Lung (tissue), 11 donors: ENCODE measurements at regions not wholly inside any gene's neighbourhood (a gene's known extent, or its start where the extent isn't known, plus 50 kb on each side); places are given as distances from the start of the nearest gene placed in this dataset.

Experiments used
- ATAC-seq: fragments of 200-7000 bp; cut with Tn5 transposase; one replicate; pipeline ENCODE4 v1.9.1; 2020; ENCODE audit warnings: moderate number of reproducible peaks; ENCODE audit not compliant: insufficient read depth, low FRiP score
- DNase-seq, 3 donors: peaks; one replicate each; pipeline ENCODE4 v3.0.0-alpha.2; 2013 to 2017
- H3K27ac ChIP-seq, 2 donors: one replicate each; pipeline ENCODE4 v1.5.1; 2013; ENCODE audit warnings: mild to moderate bottlenecking in 2 of 2, moderate library complexity in 2 of 2, control low read depth in 1 of 2, inconsistent platforms in 1 of 2, low read depth in 1 of 2, low read length in 1 of 2
- H3K27me3 ChIP-seq, 3 donors: one replicate each; pipeline ENCODE4 v1.5.1; 2013; ENCODE audit warnings: low read length in 2 of 3; ENCODE audit not compliant: control insufficient read depth in 3 of 3, insufficient read depth in 3 of 3
- H3K36me3 ChIP-seq, 4 donors: one replicate each; pipeline ENCODE4 v1.5.1; 2013; ENCODE audit warnings: low read length in 4 of 4, mild to moderate bottlenecking in 1 of 4, moderate library complexity in 1 of 4; ENCODE audit not compliant: control insufficient read depth in 4 of 4, insufficient read depth in 4 of 4
- H3K4me1 ChIP-seq, 5 donors: one replicate each; pipeline ENCODE4 v1.5.1; 2013; ENCODE audit warnings: low read length in 5 of 5, mild to moderate bottlenecking in 2 of 5, moderate library complexity in 1 of 5; ENCODE audit not compliant: control insufficient read depth in 5 of 5, insufficient read depth in 5 of 5
- H3K4me3 ChIP-seq: one replicate; pipeline ENCODE4 v1.5.1; 2013; ENCODE audit warnings: mild to moderate bottlenecking, control low read depth, moderate library complexity
- H3K9ac ChIP-seq, 2 donors: one replicate each; pipeline ENCODE4 v1.5.1; 2013; ENCODE audit warnings: low read length in 2 of 2, control low read depth in 1 of 2; ENCODE audit not compliant: insufficient read depth in 1 of 2
- H3K9me3 ChIP-seq, 4 donors: one replicate each; pipeline ENCODE4 v1.5.1; 2013; ENCODE audit warnings: low read length in 3 of 4, mild to moderate bottlenecking in 1 of 4, moderate library complexity in 1 of 4; ENCODE audit not compliant: control insufficient read depth in 4 of 4, insufficient read depth in 3 of 4
- CTCF ChIP-seq: IDR thresholded peaks from 2 replicates; pipeline ENCODE4 v1.5.1; 2012; ENCODE audit warnings: mild to moderate bottlenecking; ENCODE audit errors: control extremely low read depth, extremely low read depth
- WGBS, 2 donors: extraction: QIAGEN DNeasy Blood & Tissue Kit; methylation state at CpG; one replicate each; pipeline ENCODE4 v1.1.7; 2013; 5-methylcytosine and 5-hydroxymethylcytosine counted together
- donor health status: control.
- donor health status: control.
- donor health status: Bipolar disorder and iron deficiency.
- donor health status: healthy.
- donor health status: DM: yes; HTN: yes; CAD: no.

- TF ChIP-seq CTCF, result no peak
- no peak for DNase-seq
- no peak for ATAC-seq
- Histone ChIP-seq H3K4me1 (peaks cover 0 to 10% (median 0%) of the 10 kb centered on the region in 5 donors), H3K9ac (no peak overlapping the region), H3K36me3 (no peaks in the 10 kb centered on the region), H3K27ac (no peak overlapping the region), H3K9me3 (peaks cover 0 to 2% (median 2%) of the 10 kb centered on the region in 4 donors), H3K4me3 (no peak overlapping the region), H3K27me3 (no peaks in the 10 kb centered on the region)
- WGBS, 2 donors, result 58 to 70% methylated on average over 3 of the region's 3 CpGs
These were observed 422.7 kb upstream of the SYT1 start for GRCh38 chr12:78441737-78442453.

GRCh38 chr12:78442454-78442801, 422.1 kb upstream of the SYT1 start:
- Histone ChIP-seq H3K9me3 (peaks cover 0 to 2% (median 2%) of the 10 kb centered on the region in 4 donors), H3K9ac (no peak overlapping the region), H3K27ac (no peak overlapping the region), H3K4me1 (peaks cover 0 to 10% (median 0%) of the 10 kb centered on the region in 5 donors), H3K36me3 (no peaks in the 10 kb centered on the region), H3K4me3 (no peak overlapping the region), H3K27me3 (no peaks in the 10 kb centered on the region)
- WGBS, 2 donors, result 15 to 18% methylated on average over 1 of the region's 1 CpG
- ATAC-seq, result no peak
- peak in 1 of 3 donors; percentile 59 for DNase-seq
- no peak for TF ChIP-seq CTCF

- 92 to 96% methylated on average over 2 of the region's 2 CpGs for WGBS, 2 donors
- DNase-seq (no peak), ATAC-seq (no peak)
- Histone ChIP-seq H3K36me3 (no peaks in the 10 kb centered on the region), H3K4me1 (peaks cover 0 to 10% (median 0%) of the 10 kb centered on the region in 5 donors), H3K27ac (no peak overlapping the region), H3K4me3 (no peak overlapping the region), H3K9ac (no peak overlapping the region), H3K27me3 (no peaks in the 10 kb centered on the region), H3K9me3 (no peaks in the 10 kb centered on the region)
- TF ChIP-seq CTCF, result no peak
These were observed 418.0 kb upstream of the SYT1 start for GRCh38 chr12:78446555-78446954.

GRCh38 chr12:78447373-78447772, 417.2 kb upstream of the SYT1 start:
- Histone ChIP-seq H3K4me1 (peaks cover 0 to 1% (median 0%) of the 10 kb centered on the region in 5 donors), H3K4me3 (no peak overlapping the region), H3K36me3 (no peaks in the 10 kb centered on the region), H3K27ac (no peak overlapping the region), H3K9ac (no peak overlapping the region), H3K9me3 (no peaks in the 10 kb centered on the region), H3K27me3 (no peaks in the 10 kb centered on the region)
- WGBS, 2 donors, result 57 to 80% methylated on average over 1 of the region's 1 CpG
- no peak for TF ChIP-seq CTCF
- ATAC-seq, result no peak
- no peak for DNase-seq
